NCI-H446 treated with DMSO at 0.1 percent for 48 hours (cell line): ENCODE measurements at regions not wholly inside any gene's neighbourhood (a gene's known extent, or its start where the extent isn't known, plus 50 kb on each side); places are given as distances from the start of the nearest gene placed in this dataset.
A peak's percentile ranks its signal among the peaks of the same experiment; 100 is the strongest.

Experiments
- DNase-seq: peaks from one replicate; lab custom pipeline; 2025; lab: John Stamatoyannopoulos, UW

DNA sequence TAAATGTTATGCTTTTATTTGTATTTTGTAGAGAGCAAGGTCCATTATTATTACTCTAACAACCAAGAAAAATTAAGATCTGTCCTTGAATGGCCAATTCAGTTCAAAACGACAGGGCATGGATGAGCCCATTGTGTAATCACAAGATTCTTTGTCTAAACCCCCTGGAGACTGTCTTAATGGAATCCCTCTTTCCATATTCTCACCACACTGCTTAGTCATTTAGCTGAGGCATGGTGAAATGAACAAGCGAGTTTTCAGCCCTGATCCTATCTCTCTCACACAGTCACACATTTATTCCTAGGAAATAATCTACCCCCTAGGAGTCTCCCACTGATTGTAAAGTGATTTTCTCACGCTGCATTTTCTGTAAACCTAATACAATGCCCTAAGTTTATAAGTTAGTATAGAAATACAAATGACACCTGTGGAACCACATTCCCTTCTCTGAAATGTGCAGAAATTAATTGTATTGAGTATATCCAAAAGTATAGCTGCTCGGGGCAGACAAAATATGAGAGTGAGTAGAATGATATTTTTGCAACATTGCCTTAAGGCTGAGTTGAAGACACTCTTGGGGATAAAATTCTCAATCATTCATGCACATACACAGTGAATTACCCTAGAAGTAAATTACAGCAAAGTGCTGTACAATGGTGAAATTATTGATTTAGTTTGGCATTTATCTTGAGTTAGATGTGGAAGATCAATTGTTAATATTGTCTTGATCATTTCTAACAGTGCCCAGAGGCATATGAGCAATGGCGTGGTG lies 119.7 kb upstream of the PCDH7 start:
- no peak for DNase-seq

DNA sequence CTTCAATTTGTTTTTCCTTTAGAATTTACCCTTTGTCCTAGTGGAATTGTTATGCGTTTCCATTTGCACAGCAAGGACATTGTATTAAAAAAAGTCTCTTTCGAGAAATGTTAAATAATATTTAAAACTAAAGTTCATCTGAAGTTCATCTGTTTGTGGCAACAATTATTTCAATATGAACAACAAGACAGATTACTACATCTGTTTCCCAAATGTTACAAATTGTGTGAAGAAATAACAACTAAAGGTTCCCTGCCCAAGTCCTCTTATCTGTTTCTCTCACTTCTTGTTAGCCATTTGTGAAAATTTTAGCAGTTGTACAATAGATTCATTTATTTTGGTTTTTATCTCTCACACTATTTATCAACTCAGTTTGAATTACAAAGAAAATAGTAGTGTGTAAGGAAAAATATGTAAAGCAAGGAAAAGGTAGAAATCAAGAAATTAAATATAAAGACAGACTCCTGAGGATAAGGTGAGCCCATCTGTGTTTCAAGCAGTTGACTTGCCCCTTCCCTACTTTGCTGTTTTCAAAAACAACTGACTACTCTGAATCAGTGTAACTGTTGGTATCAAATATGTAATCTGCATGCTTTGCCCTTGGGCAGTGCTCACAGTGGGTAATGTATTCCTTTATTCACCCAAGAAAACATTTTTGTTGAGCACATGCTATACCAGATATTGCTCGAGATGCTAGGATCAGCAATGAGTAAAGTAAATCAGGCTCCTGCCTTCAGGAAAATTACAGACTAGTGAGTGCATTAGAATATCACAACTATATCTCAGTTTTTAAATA lies 118.9 kb upstream of the PCDH7 start:
- DNase-seq = no peak

GRCh38 chr4:30605616-30606190 lies 114.5 kb upstream of the PCDH7 start:
- no peak for DNase-seq

GRCh38 chr4:30610361-30610760 lies 109.8 kb upstream of the PCDH7 start:
- DNase-seq = no peak

GRCh38 chr4:30614771-30615170 lies 105.4 kb upstream of the PCDH7 start:
- DNase-seq = no peak

DNA sequence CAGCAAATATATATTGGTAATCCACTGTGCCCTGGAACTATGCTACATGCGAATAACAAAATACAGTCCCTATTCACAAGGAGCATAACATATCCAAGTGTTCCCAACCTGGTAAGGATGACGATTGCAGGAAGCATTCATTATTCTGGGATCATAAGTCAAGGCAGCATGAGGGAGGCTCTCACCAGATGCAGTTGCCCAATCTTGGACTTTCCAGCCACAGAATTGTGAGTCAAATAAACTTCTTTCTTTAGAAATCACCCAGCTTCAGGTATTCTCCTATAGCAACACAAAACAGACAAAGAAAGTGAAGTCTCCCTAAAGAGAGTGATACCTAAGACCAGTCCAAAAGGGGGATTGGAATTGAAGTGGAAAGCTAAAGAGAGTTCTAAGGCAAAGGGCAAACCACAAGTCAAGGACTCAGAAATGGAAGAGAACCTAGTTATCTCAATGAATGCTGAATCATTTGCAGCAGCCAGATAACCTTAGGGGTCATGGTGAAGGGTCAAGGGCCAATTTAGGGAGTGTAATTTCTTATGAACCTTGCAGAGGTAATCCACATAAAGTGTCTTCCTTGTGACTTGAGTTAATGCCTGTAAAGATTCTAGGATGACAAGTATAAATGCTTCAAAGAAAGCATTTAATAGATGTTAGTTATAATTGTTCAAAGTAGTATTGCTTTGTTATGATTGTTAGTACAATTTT lies 103.1 kb upstream of the PCDH7 start:
- no peak for DNase-seq

- no peak for DNase-seq
These were observed 102.3 kb upstream of the PCDH7 start for GRCh38 chr4:30617836-30618235.

DNA sequence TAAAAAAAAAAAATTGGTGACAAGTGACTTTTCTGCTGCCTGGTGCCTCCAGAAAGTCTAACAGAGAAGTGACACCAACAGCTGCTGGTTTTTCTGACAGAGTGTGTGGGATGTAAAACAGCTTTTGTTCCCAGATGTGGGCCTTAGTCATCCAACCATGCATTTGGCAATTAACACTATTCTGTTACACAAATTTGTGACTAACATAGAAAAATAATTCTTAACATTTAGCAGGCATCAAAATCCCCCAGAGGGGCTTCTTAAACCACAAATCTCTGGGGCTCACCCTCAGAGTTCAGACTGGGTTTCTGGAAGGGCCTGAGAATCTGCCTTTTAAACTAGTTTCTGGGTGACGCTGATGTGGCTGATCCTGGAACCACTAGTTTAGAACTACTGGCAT lies 100.5 kb upstream of the PCDH7 start:
- DNase-seq = no peak

GRCh38 chr4:30620711-30621110 lies 99.5 kb upstream of the PCDH7 start:
- no peak for DNase-seq

DNA sequence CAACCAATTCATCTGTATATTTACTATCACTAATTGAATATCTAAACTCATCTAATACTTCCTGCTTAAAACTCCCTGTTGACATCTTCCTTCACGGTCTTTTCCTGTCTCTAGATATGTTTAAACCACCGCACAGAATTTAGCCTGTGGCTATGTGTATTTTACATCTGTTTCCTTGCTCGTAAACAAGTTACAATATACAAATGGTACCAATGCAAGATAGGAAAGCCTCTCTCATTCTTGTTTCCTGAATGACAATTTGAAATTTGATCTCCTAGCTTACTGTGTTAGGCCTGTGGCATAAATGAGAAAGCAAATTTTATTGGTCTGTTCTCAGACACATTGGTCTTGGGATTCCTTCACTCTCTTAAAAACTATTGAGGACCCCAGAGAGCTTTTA lies 89.7 kb upstream of the PCDH7 start:
- no peak for DNase-seq

DNA sequence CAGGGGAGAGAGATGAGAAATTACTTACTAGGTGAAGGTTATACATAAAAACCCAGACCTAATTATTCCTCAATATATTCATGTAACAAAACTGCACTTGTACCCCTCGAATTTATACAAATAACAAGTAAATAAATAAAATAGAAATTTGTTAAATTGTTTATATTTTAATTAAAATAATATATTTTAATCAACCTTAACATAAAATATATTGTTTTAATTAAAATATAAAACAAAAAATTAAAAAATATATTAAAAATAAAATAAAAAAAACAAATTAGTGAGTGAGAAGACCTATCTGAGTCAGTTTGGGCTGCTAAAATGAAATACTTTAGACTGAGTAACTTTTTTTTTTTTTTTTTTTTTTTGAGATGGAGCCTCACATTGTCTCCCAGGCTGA lies 87.4 kb upstream of the PCDH7 start:
- DNase-seq = no peak

- no peak for DNase-seq
These were observed 78.8 kb upstream of the PCDH7 start for GRCh38 chr4:30641345-30641744.

DNA sequence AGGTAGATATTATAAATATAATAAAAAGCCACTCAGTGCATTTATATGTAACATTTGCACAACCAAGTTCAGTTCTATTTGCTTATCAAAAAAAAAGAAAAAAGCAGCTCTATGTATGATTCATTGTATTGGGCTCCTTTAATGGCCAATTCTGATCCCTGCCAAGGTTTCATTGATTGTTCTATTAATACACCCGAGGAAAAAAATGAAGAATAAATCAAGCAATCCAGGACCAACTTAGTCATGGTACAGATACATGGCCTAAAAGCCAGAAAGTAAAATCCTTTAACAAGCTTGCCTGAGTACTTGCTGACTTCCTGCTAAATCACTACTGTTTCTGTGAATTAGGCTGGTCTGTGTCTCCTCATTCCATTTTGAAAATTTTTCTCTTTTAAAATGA lies 77.6 kb upstream of the PCDH7 start:
- DNase-seq = peak; percentile 59

- no peak for DNase-seq
These were observed 66.9 kb upstream of the PCDH7 start for GRCh38 chr4:30653291-30653690.

GRCh38 chr4:30656828-30657227 lies 63.3 kb upstream of the PCDH7 start:
- no peak for DNase-seq

DNA sequence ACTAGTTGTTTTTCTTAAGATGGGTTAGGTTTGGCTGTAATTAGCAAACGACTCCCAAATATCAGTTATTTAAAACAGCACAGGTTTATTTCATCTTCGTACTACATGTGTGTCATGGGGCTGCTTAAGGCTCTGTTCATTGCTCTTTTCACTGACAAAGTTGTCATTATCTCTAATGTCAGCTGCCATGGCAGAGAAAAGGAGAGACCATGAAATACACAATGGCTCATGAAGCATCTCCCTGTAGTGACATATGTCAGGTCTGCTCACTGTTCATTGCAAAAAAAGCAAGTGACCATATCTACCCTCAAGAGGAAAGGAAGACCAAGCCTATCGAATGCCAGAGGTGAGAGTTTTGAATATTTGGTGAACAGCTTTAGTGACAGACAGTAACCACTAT lies 52.2 kb upstream of the PCDH7 start:
- DNase-seq = no peak

- no peak for DNase-seq
These were observed 50.0 kb upstream of the PCDH7 start for GRCh38 chr4:30670206-30670605.
